AG20443 (cell line): ENCODE measurements at regions not wholly inside any gene's neighbourhood (a gene's known extent, or its start where the extent isn't known, plus 50 kb on each side); places are given as distances from the start of the nearest gene placed in this dataset.

ENCODE experiments used
- DNase-seq: peaks from one replicate; pipeline ENCODE4 v3.0.0; 2012; ENCODE audit warnings: low spot score, mixed read lengths

DNA sequence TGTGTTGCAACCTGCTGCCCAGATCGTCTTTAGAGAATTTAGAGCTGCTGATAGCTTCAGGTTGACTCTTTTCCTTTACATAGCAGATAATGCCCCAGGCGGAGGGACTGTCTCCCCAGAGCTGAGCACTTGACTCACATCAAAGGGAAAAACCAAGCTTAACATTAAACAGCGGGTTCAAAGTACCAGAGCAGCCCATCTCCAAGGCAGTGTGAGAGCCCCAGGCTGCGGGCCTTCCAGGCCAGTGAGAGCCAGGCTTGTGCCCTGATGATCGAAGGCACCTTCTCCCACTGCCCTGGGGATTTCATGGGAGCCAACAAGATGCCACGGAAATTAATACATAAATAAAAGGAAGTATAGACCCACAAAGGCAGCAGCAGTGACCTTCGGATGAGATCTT lies 275.6 kb downstream of the XXYLT1 start:
- DNase-seq, result no peak

DNA sequence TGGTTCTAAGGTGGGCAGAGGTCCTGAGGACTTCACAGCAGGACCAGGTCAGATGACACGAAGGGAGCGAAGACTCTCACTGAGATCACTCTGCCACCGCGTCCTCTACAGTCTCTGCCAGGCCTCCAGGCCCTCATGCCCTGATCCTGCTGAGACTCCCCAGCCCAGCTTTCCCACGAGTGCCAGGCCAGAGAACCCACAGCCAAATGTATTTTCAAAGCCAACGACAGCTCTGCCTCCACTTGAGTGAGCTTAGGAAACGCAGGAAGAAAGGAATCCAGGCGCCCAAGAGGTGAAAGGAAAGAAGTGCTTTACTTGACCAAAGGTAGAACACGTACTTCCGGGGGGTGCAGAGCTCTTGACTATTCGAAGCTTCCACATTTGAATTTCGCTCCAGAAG lies 275.0 kb downstream of the XXYLT1 start:
- DNase-seq, result no peak

DNA sequence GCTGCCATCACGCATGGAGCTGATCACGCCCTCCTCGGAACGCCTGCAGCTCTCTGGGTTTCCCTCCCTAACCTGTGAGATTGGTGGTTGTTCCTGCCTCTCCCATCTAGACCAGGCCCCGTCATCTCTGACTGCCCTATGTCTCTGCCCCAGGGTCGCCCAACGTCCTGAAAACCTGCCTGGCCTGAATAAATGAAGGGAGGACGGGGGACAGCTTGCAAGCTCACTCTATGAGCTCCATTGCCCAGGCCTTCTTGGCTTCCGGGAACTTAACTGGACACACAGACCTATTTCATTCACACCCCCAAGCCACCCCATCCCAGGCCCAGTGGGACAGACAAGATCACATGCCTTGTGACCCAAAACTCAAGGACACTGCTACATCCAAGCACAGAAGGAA lies 274.2 kb downstream of the XXYLT1 start:
- no peak for DNase-seq

DNA sequence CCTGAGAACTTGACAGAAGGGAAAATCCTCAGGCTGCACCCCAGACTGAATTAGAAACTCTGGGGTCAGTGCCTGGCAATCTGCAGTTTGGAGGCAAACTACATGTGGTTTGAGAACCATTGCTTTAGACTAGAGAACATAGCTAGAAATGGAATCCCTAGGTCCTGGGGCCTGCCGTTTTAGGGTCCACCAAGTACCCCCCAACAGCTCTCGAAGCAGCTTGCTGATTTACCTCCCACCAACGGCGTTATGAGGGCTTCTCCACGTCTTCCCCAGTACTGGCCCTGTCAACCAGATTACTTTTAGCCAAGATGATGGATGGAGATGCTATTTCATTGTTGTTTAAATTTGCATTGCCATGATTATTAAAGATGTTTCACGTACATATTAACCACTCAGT lies 272.5 kb downstream of the XXYLT1 start:
- DNase-seq, result no peak

DNA sequence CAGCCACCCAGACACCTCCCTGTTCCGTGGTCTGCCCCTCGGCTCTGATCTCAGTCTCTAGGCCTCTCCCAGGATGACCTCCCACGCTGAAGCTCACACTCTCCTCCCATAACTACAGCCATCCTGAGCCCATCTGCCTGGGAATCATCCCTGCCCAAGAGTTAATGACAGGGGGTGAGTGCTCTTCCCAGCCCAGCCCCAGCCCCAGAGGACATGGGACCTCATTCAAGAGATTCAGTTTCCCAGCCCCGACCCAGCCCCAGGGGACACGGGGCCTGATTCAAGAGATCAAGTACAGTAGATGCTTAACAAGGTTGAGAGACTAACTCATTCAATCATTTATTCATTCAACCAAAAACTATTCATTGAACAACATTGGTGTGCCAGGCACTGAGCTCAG lies 272.0 kb downstream of the XXYLT1 start:
- no peak for DNase-seq

DNA sequence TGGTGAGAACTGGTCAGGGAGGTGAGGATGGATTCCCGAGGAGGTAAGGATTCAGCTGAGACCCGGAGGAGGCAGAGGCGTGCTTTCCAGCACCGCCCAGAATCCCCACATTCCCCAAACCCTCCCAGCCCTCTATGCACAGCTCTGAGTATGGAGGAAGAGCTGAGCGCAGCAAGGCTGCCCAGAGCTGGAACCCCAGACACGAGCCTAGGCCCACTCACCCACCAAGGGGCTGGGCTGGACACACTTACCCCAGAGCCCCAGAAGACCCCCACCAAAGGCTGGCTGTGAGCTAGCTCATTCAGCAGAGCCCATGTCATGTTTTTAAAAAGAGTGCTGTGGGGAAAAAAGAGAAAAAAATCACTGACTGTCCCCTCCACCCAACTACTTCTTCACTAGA lies 271.5 kb downstream of the XXYLT1 start:
- no peak for DNase-seq

DNA sequence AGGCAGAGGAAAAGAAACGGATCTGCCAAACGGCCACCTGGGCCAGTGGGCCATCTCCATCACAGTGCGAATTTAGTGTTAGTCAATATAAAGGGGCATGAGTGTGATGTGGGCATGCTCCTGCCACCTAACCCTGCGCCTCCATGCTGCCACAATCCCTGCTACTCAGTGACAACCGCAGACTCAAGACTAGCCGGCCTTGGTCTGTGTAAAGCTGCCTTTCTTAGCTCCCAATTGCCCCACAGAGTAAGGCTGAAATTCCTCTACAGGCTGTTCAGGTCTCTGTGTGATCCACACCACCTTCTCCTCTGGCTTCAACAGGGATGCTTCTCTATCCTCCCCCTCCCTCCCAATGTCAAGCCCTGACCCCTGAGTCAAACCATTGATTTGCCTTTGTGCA lies 269.7 kb downstream of the XXYLT1 start:
- no peak for DNase-seq

DNA sequence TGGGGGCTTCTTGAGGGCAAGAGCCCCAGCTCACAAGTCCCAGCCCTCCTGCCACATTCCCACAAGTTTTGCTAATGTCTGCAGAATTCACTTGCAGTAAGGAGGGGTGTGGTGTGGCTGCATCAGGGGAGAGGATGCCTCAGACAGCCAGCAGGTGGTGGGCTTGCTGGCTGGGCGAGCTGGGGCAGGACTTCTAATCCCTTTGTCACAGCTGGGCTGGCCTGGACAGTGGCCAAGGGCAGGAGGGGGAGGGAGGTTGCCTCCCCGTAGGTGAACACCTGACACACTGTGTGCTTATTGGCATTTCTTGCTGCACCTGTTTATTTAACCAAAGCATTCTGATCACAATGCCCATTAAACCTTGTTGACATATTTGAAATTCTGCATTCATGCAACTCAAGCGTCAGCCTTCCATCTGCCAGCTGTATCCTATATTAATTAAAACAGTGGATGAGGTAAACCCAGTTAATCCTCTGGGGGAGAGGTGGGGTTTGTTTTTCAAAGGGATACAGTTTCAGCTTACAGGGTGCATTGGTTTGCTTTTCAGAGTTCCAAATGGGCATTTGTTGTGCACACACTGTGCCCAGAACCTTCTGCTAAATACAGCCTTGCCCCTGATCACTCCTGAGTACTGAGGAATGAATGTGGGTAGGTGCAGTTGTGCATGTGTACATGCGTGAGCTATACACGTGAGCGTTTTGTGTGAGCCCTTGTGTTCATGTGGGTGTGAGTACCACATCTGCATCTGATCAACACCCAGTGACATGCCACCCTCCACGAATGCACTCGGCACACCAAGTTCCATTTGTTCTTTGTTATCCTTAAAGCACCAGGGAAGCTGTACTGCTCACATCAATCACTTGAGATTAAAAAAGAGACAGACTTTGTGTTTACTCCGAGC lies 268.7 kb downstream of the XXYLT1 start:
- peak; percentile 61 for DNase-seq

DNA sequence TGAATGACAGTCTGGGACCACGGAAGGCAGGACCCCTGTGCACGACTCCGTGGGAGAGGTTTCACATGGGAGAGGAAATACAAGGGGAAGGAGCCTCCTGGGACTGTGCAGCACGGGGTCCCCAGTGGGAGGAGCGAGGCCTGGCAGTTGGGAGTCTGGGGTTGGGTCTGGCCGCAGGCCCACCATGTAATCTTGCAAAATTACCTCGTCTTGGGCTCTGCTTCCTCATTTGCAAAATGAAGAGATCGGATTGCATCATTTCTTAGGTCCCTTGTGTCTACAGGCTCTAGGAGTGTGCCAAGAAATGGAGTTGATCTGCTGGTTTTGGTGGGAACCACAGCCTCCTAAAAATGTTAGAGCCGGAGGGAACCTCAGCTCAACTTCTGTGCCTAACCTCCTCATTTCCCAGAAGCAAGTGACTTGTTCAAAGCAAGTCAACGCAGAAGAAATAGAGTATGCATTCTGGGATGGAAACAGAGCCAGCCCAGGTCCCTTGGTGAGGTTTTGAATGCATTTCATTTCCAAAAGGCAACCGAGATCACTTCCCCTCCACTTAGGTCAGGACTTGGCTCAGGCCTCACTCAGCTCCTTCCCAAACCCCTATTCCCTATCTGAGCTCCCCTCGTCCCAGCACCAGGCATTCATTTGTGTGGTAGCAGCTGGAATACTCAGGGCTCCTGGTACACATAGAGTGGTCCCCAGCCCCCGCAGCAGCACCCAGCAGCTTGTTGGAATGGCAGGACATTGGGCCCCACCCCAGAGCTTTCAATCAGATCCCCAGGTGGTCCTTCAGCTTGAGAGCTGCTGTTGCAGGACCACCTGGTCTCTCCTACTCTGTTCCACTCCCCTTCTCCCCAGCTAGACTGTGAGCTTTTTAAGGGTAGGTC lies 267.7 kb downstream of the XXYLT1 start:
- no peak for DNase-seq

DNA sequence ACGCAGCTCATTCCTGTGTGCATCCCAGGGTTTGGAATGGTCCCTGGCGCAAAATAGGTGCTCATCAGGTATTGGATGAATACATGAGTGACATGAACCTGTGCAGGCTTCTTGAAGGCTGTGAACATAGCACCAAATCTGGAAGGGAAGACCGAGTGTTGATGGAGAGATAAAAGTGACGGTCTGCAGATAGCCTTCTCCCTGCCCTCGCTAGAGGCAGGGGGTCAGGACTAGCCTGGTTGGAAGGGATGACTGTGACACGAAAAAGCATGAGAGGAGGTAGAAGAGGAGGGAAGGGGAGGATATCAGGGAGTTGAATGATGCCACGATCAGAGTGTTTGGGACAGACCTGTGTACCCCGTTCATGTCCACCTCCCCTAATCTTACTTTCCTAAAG lies 267.1 kb downstream of the XXYLT1 start:
- DNase-seq, result no peak

DNA sequence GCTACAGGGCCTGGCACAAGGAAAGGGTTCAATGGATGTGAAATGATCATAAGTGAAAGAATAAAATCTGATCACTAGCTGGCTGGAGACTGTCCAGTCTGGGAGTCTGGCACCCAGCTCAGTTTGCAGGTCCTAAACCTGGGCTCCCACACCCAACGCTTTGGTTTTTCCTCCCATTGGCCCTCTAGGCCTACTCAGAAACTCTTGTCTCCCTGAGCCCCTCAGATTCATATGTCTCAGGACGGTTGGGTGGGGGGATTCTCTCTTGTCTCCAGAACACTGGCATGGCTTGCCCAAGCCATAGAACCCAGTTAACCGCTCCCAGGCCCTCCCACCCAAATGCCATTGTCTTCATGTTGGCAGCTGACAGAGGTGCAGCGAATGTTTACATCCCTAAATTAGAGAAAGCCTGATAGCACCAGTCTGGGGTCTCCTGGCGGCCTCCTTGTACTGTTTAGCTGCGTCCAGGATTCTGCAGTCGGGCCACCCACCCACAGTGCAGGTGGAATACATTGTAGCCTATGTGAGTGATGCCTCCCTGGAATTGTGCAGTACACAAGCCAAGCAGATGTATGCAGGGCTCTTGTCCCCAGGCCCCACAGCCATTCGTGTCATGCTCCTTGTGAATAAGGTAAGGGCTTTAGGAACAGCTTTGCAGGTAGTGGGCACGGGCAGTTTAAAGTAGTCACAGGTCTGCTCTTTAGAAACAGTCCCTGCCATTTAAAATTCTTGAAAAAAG lies 266.3 kb downstream of the XXYLT1 start:
- no peak for DNase-seq

DNA sequence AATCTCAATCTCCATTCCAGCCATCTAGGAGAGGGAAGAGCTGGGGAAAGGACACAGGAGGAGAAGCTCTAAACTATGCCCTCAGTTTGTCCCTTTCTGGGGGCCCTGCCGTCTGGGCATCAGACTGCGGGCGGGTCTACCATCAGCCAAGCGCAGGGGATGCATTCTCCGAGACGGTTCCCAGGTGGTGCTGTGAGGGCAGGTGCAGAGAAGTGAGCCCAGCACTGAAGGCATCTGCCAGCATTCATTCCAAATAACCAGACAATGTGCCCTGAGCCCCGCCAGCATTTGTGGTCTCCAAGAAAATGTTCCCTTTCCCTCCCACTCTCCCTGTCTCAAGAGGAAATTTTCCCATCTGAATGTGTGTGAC lies 265.7 kb downstream of the XXYLT1 start:
- no peak for DNase-seq

DNA sequence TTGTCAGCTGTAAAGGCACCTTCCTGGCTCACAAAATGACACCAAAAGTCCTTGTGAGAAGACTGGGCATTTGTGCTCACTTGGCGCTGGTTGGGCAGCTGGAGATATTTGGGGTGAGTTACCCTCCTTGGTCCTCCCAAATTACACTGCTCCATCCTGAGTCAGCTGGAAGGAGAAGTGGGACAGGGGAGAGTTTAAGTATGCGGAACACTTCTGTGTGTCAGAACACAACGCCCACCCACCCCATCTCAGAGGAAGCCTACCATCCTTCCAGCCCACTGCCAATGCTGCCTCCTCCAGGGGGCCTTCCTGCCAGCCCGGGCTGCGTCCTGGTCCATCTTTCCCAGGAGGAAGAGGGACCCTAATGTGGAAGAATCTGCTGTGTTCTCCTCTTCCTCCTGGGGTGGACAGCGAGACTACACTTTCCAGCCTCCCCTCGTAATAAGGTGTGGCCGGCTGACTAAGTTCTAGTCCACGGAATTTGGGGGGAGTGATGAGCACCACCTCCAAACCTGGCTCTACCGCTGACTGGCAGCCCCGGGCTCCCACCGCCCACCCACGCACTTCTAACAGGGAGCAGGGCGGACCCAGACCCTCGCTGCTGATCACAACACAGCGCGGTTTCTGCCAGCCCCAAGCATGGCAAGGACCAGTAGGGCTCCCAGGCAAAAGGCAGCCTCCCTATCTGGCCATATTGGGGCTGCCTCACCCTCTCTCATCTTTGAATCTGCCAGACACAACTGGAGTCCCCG lies 265.0 kb downstream of the XXYLT1 start:
- DNase-seq, result no peak

DNA sequence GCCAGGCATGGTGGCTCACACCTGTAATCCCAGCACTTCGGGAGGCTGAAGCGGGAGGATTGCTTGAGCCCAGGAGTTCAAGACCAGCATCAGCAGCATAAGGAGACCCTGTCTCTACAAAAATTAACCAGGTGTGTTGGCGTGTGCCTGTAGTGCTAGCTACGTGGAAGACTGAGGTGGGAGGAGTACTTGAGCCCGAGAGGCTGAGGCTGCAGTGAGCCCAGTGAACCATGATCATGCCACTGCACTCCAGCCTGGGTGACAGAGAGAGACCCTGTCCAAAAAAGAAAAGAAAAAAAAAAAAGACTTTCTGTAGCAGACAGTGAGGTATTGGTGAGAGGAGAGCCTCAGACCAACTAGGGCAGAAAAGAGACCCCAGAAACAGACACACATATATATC lies 263.8 kb downstream of the XXYLT1 start:
- DNase-seq, result no peak

DNA sequence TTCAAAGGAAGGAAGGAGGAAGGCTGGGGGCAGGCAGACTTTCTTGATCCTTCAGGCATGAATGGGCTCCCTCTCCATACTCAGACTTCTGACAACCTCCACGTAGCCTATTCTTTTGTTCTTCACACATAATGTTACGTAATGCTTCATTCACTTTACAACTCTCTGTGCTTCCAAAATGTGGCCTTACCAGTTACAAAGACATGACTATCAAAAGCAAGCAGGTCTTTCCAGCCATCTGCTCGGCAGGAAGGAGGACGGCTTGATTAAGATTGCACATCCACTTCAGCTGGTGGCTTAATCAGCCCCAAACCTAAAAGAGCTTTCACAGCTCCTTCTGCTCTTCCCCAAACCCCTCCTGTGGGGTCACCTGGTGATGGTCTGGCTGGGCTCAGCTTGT lies 263.2 kb downstream of the XXYLT1 start:
- no peak for DNase-seq

DNA sequence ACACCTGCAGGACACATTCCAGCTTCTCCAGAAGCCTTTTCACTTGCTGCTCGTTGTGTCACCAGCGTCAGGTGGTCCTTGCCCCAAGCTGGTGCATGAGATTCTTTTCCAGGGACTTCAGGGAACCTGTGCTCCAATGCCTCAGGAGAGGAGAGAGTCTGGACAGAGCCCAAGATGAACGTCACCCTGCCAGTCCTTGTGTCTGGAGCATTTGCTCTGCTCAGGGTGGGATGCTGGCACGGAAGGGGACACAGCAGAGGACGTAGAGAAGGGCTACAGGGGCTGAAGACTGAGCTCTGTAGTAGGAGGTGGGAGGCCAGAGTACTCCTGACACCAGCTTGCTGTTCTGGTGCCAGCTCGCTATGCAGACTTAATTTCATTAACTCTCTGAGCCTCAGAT lies 262.1 kb downstream of the XXYLT1 start:
- DNase-seq, result no peak

DNA sequence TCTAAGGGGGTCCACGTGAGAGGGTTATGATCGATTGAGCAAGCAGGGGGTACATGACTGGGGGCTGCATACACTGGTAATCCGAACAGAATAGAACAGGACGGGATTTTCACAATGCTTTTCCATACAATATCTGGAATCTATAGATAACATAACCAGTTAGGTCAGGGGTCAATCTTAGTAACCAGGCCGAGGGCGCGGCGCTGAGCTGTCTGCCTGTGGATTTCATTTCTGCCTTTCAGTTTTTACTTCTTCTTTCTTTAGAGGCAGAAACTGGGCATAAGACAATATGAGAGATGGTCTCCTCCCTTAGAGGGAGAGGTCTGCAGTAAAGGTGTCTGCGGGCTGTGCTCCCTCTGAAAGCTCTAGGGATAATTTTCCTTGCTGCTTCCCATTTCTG lies 261.3 kb downstream of the XXYLT1 start:
- no peak for DNase-seq

DNA sequence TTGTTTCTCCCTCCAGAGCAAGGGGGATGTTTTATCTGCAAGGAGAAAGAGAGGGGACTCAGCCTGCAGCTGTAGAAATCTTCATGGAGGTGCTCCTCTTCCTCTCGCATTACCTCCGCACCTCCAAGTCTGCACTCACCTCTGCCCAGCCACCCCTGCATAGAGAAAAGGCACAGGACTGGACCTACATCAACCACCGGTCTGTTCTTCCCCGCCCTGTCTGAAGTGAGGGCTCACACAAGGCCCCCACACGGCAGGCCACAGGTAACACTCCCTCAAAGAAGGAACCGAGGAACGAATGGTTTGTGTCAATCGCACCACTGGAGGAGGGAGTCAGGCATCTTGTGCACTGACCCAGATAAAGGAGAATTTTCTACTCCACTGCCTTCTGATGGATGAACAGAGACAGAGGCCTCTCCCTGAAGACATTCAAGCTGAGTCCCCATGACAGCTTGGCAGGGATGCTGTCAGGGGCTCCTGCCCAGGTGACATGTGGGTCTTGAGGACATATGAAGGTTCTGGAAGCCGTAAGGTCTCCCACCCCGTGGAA lies 260.3 kb downstream of the XXYLT1 start:
- no peak for DNase-seq

DNA sequence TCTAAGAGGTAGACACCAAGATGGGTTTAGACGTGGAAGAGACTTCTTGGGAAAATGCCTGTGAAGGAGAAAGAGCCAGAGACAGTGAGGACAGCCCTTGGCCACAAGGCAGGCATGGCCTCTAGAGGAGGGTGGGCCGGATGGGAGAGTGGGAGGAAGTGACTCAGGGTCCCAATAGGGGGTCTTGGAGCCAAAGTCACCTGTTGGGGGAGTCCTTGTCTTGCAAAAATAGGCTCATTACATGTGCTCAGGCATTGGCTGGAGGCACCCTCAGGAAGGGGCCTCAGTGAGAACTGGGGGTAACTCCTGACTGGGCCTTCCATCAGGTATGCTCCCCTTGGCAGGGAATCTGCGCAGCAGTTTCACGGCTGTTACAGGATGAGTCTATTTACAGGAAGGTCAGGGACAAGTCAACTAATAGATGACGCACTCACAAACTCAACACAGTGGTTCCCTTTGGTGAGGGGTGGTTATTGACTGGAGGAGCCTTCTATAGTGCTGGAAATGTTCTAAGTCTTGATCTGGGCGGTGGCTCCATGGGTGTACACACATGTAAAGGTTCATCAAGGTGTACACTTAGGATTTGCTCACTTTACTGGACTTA lies 259.6 kb downstream of the XXYLT1 start:
- DNase-seq, result no peak

DNA sequence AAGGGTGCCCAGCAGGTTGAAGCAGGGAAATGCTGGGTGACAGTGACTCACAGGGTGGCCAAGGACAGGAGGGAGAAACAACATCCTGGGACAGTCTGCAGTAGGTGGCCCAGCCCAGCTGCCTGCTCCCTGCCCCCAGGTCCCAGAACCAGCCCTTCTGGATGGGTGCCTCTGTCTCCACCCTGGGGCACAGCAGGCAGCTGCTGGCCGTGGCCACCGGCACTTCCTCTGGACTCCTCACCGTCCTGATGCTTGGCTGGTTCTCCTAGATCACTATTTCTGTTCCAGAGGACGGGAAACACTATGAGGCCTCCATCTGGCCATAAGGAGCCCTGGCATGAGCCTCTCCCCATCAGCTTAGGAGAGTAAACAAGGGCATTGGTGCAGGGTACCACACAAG lies 258.9 kb downstream of the XXYLT1 start:
- no peak for DNase-seq

DNA sequence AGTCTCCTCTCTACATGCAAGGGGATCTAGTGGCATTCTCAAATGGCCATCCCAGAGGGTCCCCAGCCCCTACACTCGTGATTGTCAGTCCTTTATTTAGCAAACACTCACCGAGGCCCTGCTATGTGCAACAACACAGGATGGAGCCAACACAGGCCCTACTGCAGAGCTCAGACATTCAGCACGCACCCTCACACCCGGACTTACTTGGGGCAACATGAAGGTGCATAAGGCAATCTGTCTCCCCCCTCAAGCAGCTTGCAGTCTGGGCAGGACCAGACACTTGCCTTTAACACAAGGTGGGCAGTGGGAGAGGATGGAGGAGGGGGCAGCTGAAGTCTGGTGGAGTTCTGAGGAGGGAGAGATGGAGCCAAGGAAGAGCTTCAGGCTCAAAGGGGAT lies 258.4 kb downstream of the XXYLT1 start:
- no peak for DNase-seq
